SK-N-SH treated with all-trans-retinoic acid at 6 μM for 48 hours (cell line): ENCODE measurements at regions not wholly inside any gene's neighbourhood (a gene's known extent, or its start where the extent isn't known, plus 50 kb on each side); places are given as distances from the start of the nearest gene placed in this dataset.

Experiments used
- ESRRG ChIP-seq: fragments of 250-450 bp; sonication (Bioruptor Pico); IDR thresholded peaks from 2 replicates; pipeline ENCODE4 v1.6.1; 2021; ENCODE audit warnings: mild to moderate bottlenecking
- OSR1 ChIP-seq: fragments of 250-450 bp; sonication (Bioruptor Pico); IDR thresholded peaks from 2 replicates; pipeline ENCODE4 v1.8.0; 2022; ENCODE audit warnings: moderate library complexity, mild to moderate bottlenecking, inconsistent platforms
- SNAI2 ChIP-seq: fragments of 250-450 bp; sonication (Bioruptor Pico); IDR thresholded peaks from 2 replicates; pipeline ENCODE4 v1.5.0; 2020; ENCODE audit warnings: mild to moderate bottlenecking, moderate library complexity
- ZFP30 ChIP-seq: fragments of 450-650 bp; formaldehyde crosslinking; IDR thresholded peaks from 2 replicates; pipeline ENCODE4 v1.5.0; 2022; ENCODE audit warnings: mild to moderate bottlenecking, moderate library complexity
- ZNF70 ChIP-seq: fragments of 450-650 bp; formaldehyde crosslinking; IDR thresholded peaks from 2 replicates; pipeline ENCODE4 v1.5.0; 2020; ENCODE audit warnings: mild to moderate bottlenecking, moderate library complexity
- TF ChIP-seq, protein P1 (sequence below): fragments of 250-450 bp; sonication (Bioruptor Pico); IDR thresholded peaks from 2 replicates; pipeline ENCODE4 v1.5.0; 2020; ENCODE audit warnings: mild to moderate bottlenecking, moderate library complexity
- TF ChIP-seq, protein P2 (sequence below): fragments of 250-450 bp; sonication (Bioruptor Pico); IDR thresholded peaks from 2 replicates; pipeline ENCODE4 v1.8.0; 2020; ENCODE audit warnings: mild to moderate bottlenecking, moderate library complexity, borderline replicate concordance
- TF ChIP-seq, protein P3 (sequence below): fragments of 250-450 bp; sonication (Bioruptor Pico); IDR thresholded peaks from 2 replicates; pipeline ENCODE4 v1.5.1; 2020; ENCODE audit warnings: low read depth, mild to moderate bottlenecking, moderate library complexity

DNA sequence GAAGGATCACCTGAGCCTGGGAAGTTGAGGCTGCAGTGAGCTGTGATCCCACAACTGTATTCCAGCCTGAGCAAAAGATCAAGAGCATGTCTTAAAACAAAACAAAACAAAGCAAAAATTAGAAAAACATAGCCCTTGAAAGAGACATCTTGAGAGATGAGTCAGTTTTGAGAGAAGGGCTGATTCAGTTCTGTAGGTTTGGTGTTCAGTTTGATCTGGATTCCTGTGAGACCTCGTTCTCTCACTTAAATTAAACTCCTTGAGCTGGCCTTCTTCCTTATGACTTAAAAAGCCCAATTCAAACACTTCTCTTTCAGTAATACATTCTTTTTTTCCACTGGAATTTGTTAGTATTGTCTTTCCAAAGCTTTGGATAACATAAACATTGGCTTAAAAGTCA is 164.2 kb downstream of the NRIP1 start:
- TF ChIP-seq, protein P1, sequence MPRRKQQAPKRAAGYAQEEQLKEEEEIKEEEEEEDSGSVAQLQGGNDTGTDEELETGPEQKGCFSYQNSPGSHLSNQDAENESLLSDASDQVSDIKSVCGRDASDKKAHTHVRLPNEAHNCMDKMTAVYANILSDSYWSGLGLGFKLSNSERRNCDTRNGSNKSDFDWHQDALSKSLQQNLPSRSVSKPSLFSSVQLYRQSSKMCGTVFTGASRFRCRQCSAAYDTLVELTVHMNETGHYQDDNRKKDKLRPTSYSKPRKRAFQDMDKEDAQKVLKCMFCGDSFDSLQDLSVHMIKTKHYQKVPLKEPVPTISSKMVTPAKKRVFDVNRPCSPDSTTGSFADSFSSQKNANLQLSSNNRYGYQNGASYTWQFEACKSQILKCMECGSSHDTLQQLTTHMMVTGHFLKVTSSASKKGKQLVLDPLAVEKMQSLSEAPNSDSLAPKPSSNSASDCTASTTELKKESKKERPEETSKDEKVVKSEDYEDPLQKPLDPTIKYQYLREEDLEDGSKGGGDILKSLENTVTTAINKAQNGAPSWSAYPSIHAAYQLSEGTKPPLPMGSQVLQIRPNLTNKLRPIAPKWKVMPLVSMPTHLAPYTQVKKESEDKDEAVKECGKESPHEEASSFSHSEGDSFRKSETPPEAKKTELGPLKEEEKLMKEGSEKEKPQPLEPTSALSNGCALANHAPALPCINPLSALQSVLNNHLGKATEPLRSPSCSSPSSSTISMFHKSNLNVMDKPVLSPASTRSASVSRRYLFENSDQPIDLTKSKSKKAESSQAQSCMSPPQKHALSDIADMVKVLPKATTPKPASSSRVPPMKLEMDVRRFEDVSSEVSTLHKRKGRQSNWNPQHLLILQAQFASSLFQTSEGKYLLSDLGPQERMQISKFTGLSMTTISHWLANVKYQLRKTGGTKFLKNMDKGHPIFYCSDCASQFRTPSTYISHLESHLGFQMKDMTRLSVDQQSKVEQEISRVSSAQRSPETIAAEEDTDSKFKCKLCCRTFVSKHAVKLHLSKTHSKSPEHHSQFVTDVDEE (CRISPR knock-in tag), result no peak
- TF ChIP-seq, protein P2, sequence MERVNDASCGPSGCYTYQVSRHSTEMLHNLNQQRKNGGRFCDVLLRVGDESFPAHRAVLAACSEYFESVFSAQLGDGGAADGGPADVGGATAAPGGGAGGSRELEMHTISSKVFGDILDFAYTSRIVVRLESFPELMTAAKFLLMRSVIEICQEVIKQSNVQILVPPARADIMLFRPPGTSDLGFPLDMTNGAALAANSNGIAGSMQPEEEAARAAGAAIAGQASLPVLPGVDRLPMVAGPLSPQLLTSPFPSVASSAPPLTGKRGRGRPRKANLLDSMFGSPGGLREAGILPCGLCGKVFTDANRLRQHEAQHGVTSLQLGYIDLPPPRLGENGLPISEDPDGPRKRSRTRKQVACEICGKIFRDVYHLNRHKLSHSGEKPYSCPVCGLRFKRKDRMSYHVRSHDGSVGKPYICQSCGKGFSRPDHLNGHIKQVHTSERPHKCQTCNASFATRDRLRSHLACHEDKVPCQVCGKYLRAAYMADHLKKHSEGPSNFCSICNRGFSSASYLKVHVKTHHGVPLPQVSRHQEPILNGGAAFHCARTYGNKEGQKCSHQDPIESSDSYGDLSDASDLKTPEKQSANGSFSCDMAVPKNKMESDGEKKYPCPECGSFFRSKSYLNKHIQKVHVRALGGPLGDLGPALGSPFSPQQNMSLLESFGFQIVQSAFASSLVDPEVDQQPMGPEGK (CRISPR knock-in tag), result no peak
- TF ChIP-seq ZFP30 (no peak), SNAI2 (CRISPR knock-in tag) (no peak), ZNF70 (no peak), OSR1 (no peak), ESRRG (CRISPR knock-in tag) (no peak)
- TF ChIP-seq, protein P3, sequence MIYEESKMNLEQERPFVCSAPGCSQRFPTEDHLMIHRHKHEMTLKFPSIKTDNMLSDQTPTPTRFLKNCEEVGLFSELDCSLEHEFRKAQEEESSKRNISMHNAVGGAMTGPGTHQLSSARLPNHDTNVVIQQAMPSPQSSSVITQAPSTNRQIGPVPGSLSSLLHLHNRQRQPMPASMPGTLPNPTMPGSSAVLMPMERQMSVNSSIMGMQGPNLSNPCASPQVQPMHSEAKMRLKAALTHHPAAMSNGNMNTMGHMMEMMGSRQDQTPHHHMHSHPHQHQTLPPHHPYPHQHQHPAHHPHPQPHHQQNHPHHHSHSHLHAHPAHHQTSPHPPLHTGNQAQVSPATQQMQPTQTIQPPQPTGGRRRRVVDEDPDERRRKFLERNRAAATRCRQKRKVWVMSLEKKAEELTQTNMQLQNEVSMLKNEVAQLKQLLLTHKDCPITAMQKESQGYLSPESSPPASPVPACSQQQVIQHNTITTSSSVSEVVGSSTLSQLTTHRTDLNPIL, result no peak
